HG03575 (cell line): ENCODE measurements at regions not wholly inside any gene's neighbourhood (a gene's known extent, or its start where the extent isn't known, plus 50 kb on each side); places are given as distances from the start of the nearest gene placed in this dataset.
"Not testable (repeated sequence)": the region's sequence is repeated elsewhere in the genome, so short reads cannot be mapped to it uniquely, and the experiment has no call there.

Experiments
- ATAC-seq: cut with Tn5 transposase; IDR thresholded peaks from one replicate; pipeline ENCODE4 v1.9.1; 2021; ENCODE audit not compliant: unreplicated experiment, insufficient number of reproducible peaks, low FRiP score; ENCODE audit errors: extremely low read depth

- ATAC-seq, result no peak
Measured at GRCh38 chr5:174542471-174542870, 181.9 kb upstream of the MSX2 start.

GRCh38 chr5:174545926-174546325 is 178.5 kb upstream of the MSX2 start:
- ATAC-seq, result no peak

DNA sequence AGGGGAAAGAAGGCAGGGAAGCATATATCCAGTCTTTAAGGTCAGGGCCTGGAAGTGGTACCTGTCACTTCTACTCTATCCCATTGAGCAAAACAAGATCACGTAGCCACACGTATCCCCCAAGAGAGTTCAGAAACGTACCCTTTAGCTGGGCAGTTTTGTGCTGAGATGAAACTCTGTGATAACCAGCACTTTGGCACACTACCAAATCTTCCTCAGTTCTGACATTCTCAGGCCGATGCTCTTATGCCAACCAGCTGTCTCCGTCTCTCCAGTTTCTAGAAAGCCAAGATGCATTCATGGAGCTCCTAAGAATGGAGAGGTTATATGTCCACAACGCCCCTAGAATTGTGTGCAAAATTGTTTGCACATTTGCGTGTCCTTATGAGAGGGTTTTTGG is 176.6 kb upstream of the MSX2 start:
- no peak for ATAC-seq

DNA sequence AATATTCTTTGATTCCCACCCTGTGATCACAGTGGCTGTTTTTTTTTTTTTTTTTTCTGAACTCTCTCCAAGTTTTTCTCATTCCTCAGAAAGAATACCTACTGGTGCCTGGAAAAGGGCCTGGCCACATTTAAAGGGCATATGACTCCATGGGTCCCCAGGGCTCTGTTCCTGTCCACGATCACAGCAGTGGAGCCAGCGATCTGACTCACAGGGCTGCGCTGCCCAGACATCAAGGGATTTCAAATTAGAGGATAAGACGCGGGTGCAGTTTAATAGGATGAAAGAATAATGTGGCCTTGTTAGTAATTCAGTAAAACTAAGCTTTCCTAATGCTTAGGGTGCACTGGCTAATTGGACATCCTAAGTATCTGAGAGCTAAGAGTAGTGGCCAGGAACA is 175.1 kb upstream of the MSX2 start:
- no peak for ATAC-seq

DNA sequence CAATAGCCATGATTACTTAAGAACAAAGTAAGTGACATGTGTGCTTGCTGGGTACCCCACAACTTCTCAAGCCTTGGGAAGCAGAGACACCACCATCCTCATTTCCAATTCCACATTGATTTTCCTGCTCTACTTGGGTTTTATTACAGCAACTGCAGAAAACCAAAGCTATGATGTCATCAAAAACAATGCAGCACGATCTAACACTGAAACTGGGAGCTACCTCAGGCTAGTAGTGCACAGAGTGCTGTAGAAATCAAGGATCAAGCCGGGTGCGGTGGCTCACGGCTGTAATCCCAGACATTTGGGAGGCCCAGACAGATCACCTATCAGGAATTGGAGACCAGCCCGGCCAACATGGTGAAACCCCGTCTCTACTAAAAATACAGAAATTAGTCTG is 174.4 kb upstream of the MSX2 start:
- ATAC-seq, result no peak

DNA sequence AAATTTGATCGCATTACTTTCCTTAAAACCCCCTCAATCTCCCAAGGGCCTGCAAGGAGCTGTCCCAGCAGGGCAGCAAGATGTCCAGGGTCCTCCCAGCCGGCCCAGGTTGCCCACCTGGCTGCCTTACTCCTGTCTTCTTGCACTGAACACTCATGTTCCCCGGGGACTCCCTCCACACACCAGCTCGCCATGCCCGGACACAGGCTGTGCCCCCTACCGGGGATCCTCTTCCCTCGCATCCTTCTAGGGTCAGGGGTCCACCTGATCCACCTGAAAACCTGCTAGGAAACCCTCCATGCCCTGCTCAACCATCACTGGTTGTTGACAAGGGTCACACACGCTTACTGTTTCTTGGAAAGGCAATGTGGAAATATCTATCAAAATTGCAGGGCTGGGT is 172.0 kb upstream of the MSX2 start:
- no peak for ATAC-seq

GRCh38 chr5:174553556-174553955 is 170.8 kb upstream of the MSX2 start:
- no peak for ATAC-seq

DNA sequence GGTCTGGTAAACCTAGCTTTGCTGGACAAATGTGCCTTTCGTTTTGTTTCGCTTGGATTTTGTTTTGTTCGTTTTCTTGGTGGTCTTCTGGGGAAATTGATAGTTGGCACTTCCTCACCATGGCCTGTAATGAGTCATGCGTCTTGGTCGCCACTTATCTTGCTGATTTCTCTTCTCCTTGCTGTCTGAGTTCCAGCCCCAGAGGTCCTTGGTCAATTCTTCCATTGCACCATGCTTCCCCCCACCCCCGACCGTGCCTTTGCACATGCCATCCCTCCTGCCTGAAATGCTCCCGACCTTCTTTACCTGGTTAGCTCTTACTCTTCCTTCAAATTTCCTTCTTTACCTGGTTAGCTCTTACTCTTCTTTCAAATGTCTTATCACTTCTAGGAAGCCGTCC is 168.7 kb upstream of the MSX2 start:
- ATAC-seq, result no peak

DNA sequence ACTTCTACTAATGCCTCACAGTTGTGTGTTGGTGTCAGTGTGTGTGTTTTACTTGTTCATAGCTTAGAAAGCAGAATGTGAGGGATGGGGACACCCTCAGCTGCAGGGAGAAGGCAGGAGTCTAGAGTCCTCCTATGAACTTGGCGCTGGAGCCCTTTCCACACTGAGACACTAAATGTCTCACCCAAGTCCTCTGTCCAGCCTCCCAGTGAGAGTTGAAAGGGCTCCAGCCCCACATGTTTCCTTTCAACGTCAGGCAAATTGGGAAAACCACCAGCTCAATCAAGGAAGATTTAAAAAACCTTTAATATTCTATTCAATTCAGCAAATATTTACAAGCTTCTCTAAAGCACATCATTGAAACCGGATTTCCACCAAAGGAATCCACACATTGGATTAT is 167.6 kb upstream of the MSX2 start:
- ATAC-seq, result no peak

GRCh38 chr5:174558190-174558589 is 166.2 kb upstream of the MSX2 start:
- no peak for ATAC-seq

DNA sequence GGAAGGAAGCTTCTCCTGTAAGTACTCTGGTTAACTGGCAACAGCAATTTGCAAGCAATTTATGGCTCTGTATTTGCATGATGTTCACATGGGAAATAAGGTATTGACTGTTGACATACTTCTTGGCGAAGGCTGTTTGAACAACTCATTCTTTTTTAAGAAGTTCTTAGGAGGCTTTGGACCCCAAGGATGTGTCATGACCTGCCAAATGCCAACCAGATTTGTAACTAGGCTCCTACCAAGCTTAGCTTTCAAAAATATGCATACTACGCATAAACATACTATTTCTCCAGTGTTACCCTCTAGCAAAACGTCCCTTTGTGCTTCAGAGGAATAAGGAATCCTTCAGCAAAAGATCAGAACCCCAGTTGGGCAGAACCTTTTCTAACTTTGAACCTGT is 165.2 kb upstream of the MSX2 start:
- no peak for ATAC-seq

DNA sequence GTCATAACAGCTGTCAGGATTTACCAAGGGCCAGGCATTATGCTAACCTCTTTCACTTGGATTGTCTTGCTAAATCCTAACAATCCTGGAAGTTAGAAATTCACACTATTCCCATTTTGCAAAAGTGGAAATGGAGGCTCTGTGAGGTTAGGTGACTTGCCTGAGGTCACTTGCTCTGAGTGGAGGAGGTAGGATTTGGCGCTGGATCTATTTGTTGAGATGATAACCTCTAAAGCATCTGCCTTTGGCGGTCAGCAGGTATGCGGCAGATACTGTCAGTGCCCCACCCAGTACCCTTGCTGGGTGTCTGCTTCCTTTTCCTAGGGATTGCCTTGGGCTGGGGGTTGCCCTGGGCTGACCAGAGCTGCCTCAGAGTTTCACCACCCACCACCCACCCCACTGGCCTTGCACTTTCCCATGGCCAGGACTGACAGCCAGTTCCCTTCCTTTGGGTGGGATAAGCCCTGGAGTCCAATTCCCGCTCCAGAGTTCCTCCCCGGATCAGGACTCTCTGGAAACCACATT is 164.8 kb upstream of the MSX2 start:
- no peak for ATAC-seq

GRCh38 chr5:174560861-174561260 is 163.5 kb upstream of the MSX2 start:
- ATAC-seq, result no peak

GRCh38 chr5:174563040-174563439 is 161.3 kb upstream of the MSX2 start:
- not testable (repeated sequence) for ATAC-seq

DNA sequence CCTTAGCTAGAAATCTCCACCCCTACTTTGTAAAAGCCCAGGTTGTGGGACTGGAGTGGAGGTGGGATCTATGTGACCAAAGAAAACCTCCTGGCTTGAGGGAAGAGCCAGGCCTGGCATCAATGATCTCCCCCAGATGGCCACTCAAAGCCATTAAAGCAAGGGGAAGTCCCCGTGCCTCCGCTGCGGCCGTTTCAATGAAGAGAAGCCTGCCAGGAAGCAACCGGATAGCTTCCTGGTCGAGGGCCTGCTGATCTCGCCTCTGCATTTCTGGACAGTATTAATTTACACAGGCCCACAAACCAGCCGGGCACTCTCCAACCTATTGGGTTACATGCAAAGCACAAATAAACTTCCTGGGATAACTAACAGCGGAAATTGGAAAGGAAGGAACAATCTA is 160.5 kb upstream of the MSX2 start:
- no peak for ATAC-seq

GRCh38 chr5:174567506-174568141 is 156.8 kb upstream of the MSX2 start:
- ATAC-seq, result no peak

DNA sequence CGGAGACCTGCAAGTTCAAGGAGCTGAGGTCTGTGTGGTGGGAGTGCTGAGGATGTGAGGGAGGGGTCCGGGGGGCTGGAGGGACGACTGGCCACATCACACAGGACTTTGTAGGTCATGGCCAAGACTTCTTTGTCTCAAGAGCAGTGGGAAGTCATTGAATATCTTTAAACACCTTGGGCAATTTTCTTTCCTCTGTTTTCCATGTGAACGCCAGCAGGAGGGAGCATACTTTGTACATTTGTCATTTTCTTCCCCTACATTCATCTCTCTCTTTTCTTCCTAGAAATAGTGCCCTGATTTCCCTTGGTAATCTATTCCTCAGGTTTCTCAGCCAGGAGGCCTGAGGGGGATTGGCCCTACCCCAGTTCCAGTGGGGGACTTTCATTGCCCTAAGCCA is 153.7 kb upstream of the MSX2 start:
- ATAC-seq, result no peak

DNA sequence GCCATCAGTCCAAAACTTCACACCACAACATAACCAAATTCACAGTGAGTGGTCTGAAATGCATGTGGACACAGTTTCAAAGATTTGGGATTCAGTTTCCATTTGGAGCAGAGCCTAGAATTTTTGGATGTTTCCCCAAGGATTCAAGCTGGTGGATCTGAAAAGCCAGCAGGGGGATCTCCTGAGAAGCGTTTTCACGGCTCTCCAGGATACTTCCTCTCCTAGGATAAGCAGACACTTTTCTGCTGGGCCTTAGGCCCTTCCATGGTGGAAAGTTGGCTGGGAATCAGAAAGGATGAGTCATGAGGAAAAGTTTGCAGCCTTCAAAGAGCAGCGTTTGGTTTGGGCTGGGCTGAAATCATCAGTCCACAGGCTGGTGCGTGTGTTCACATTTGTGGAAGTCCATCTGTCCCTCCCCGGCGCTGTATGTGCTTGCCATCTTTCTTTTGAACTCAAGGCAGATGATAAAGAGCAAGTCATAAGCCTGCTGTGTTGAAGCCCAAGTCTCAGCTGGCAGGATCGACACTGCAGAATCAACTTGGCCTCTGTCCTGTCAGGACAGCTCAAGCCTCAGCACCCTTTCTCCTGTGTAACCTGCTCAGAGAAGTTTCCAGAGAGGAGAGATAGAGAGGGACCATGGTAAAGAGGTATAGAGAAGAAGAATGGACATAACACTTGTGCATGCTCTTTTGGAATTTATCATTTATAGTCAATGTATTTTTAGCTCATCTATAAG is 152.6 kb upstream of the MSX2 start:
- ATAC-seq, result no peak

DNA sequence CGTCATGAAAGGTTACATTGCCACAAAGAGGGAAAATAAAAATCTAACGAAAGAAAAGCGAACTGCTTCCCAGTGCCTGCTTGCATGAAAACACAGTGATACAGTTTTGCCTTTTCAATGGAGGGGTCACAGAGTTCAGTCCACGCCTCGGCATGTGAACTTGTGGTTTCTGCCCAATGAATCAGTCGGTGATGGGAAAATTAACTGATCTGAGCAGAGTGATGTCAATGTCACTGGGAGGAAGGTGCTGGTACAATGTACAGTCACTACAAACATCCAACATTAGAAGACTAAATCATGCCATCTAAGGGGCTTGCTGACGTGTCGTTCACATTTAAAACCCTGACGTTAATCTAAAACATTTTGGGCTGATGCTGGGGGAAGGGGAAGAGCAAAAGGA is 151.8 kb upstream of the MSX2 start:
- no peak for ATAC-seq

GRCh38 chr5:174573221-174573994 is 151.0 kb upstream of the MSX2 start:
- ATAC-seq, result no peak
